CD4-positive, alpha-beta T cell treated with Interleukin-17A for 1 hour (primary cell): ENCODE measurements at regions not wholly inside any gene's neighbourhood (a gene's known extent, or its start where the extent isn't known, plus 50 kb on each side); places are given as distances from the start of the nearest gene placed in this dataset.
"Not testable (repeated sequence)": the region's sequence is repeated elsewhere in the genome, so short reads cannot be mapped to it uniquely, and the experiment has no call there.

Experiments
- DNase-seq: peaks from one replicate; pipeline ENCODE4 v3.0.0-alpha.2; 2020

DNA sequence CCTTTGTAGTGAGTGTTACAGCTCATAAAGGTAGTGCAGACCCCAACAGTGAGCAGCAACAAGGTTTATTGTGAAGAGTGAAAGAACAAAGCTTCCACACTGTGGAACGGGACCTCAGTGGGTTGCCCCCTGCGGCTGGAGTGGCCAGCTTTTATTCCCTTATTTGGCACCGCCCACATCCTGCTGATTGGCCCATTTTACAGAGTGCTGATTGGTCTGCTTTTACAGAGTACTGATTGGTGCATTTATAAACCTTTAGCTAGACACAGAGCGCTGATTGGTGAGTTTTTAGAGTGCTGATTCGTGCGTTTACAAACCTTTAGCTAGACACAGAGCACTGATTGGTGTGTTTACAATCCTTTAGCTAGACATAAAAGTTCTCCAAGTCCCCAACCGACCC lies 763.9 kb upstream of the TMEFF2 start:
- not testable (repeated sequence) for DNase-seq

DNA sequence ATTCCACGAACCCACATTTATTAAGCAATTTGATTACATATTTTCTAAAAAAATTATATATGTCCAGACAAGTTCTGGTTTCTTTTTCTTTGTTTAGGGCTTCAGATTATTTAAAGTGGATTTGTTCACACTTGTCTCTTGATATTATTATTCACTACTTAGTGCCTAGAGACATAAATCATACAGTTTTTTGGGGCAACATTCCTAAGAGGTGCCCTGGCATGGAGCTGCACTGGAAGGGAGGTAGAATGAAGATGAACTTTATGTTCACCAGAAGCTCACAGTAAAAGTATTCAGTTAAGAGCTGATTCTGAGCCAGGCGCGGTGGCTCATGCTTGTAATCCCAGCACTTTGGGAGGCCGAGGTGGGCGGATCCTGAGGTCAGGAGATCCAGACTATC lies 762.7 kb upstream of the TMEFF2 start:
- DNase-seq, result no peak

DNA sequence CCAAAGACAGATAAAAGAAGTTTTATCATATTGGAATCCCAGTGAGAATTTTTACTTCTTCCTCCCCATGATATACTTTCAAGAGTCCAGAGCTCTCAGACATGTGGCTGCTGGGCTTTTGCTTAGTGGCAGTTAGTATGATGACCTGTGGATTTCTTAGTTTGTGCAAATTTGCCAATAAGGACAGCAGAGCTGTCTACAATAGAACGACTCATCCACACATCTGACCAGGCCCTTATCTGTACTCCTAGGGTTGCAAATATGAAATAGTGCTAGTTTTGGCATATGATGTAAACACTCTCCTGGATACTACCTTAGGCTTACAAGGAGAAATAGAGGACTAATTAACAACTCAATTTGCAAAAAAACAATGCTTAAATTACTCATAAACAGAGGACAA lies 758.4 kb upstream of the TMEFF2 start:
- DNase-seq, result no peak

DNA sequence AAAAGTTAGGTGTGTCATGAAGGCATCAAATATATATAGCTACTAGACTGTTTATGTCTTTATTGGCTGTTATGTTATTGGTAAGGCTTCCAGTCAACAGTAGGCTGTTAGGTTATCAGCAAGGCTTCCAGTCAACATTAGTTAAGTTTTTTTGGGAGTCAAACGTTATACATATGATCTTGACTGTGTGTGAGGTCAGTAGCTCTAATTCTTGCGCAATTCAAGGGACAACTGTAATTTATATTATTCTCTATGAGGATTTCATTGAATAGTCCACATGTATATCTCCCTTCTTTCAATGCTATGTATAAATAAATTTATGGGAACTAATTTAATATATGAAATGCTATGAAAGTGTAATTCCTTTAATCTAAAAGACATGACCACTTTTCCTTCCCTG lies 757.5 kb upstream of the TMEFF2 start:
- no peak for DNase-seq

DNA sequence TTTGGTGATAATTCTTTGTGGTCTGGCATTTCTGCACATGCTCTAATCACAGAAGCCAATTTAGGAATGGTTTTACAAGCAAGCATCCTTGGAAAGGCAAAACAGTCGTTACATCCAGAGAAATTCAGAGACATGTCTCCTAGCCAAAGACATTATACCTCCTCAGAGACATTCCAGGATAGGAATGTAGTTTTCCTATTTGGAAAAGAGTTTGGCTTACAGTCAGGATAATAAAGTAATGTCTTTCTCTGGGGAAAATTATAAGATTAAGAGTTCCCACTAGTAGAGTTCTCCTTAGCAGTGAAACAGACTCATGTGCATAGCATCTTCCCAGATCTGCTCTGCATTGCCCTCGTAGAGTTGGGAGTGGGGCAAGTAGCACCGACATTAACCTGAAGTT lies 753.6 kb upstream of the TMEFF2 start:
- DNase-seq, result no peak

DNA sequence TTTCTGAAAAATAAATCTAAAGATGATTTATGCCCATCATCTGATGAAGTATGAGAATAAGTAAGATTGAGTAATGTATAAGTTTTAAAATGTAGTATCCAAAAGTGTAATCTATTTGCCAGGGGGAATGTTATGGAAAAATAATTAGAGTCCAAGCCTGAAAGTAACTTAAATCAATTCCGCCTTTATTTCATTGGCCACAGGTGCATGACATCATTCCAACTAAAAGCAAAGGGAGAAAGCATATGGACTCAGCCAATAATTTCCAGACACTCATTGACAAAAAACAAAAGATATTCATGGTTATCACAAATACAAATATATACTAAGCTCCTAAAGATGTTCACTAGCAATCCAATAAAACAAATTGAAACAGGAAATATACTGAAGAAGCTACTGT lies 752.6 kb upstream of the TMEFF2 start:
- no peak for DNase-seq

DNA sequence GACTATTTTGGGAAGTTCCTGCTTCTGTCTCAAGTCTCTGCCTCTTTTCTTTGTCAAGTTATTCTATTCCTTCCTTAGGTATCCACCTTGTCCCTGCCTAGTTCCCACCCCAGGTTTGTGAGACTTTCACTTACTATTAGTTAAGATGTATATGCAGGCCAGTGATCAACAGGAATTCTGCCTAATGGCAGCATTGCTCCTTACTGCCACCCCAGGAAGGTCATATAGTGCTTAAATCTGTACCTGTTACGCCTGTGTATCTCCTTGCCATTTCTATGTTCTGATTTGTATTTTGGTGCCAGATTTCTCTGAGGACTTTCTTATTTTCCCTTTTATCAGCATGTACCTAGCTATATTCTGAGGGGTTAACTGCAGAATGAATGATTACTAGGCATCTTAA lies 746.0 kb upstream of the TMEFF2 start:
- DNase-seq, result no peak

DNA sequence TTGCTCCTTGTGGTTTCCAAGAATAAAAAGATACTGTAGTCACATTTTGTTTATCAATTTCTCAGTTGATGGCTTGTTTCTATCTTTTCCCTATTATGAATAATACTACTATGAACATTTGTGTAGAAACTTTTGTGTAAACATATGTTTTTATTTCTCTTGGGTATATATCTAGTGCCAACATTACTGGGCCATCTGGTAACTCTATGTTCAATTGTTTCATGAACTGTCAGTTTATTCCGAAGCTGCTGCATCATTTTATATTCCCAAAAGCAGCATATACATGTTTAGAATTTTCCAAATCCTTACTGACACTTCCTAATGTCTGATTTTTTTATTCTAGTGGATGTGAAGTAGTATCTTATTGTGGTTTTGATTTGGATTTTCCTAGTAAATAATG lies 737.6 kb upstream of the TMEFF2 start:
- DNase-seq, result no peak

DNA sequence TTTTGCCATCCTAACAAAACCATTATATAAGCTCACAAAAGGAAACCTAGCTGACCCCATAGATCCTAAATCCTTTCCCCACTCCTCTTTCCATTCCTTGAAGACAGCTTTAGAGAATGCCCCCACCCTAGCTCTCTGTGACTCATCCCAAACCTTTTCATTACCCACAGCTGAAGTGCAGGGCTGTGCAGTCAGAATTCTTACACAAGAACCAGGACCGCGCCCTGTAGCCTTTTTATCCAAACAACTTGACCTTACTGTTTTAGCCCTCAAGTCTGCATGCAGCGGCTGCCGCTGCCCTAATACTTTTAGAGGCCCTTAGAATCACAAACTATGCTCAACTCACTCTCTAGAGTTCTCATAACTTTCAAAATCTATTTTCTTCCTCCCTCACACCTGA lies 726.9 kb upstream of the TMEFF2 start:
- DNase-seq, result not testable (repeated sequence)

DNA sequence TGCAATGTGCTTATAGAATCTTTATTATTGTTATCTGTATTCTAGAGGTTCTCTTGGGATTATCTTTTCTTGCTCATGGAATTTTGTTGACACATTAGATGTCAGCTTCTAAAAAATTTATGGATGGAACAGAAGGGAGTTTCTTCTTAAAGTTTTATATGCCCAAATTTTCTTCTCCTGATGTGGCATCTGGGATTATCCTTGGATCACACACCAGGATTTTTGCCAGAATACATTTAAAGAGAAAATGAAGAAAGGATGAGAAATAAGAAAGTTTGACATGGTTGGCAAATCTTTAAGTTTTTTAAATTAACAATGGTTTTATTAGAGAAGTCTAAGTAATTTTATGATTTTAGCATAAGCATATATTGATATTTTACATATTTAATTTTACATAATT lies 706.7 kb upstream of the TMEFF2 start:
- DNase-seq, result no peak

DNA sequence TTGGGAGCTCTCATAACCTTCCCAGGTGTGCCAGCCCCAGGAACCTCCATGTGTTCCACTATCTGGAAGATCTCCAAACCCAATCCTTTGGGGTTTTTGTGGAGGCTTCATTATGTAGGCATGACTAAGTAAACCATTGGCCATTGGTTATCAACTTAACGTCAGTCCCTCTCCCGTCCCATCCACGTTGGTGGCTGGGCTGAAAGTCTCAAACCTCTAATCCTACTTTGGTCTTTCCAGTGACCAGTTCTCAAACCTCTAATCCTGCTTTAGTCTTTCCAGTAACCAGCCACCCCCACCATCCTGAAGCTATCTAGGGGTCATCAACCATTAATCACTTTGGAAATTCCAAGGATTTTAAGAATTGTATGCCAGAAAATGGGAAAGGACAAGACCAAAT lies 704.7 kb upstream of the TMEFF2 start:
- DNase-seq, result no peak

DNA sequence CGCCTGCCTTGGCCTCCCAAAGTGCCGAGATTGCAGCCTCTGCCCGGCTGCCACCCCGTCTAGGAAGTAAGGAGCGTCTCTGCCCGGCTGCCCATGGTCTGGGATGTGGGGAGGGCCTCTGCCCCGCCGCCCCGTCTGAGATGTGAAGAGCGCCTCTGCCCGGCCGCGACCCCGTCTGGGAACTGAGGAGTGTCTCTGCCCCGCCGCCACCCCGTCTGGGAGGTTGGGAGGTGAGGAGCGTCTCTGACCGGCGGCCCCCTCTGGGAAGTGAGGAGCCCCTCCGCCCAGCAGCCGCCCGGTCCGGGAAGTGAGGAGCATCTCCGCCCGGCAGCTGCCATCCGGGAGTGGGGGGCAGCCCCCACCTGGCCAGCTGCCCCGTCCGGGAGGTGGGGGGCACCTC lies 699.2 kb upstream of the TMEFF2 start:
- not testable (repeated sequence) for DNase-seq

DNA sequence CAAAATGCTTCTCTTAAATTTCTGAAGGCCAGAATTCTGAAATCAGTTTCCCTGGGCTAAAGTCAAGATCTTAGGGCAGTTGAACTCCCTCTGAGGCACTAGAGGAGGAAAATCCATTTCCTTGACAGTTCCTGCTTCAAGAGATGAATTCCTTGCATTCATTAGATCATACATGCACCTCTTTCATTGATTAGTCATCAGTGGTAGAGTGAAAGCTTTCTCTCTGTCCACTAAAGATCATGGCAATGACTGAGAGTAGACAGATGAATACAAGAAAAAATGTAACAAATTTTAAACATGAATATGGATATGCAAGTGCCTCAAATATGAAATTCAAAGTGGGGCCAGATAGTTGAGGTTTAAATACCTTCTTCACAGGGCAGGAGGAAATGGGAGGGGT lies 693.4 kb upstream of the TMEFF2 start:
- no peak for DNase-seq

DNA sequence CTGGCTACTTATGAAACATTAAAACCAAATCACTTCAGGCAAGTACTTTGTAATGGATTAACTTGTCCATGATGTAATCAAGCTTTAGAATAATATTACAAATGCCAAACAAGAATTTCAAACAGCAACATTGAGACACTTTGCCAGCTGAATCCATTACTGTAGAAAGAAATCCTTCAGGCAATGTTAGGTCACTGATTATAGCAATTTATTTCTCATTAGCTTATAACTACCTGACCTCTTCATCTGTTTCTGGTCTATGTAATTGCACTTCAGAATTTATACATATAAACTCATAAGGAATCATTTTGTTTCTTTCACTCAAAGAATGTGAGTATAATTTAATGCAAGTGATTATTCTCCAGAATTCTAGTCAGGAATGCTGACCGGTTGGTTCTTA lies 692.6 kb upstream of the TMEFF2 start:
- DNase-seq, result no peak

DNA sequence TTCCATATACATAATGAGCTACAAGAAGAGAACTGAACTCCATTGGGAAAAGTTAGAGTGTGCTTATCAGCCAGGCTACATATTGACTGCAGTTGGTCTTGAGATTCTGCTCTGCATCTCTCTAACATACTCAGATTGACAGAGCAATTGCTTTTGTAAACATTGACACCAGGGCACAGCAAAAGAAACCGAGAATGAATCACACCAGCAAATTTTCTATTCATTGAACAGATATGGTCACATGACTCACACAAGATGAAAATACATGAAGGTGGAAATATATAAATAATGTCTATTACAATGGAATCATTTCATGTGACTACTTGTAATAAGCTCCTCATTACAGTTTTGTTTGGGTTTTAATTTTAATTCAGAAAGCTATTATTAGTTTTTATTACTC lies 691.9 kb upstream of the TMEFF2 start:
- no peak for DNase-seq

DNA sequence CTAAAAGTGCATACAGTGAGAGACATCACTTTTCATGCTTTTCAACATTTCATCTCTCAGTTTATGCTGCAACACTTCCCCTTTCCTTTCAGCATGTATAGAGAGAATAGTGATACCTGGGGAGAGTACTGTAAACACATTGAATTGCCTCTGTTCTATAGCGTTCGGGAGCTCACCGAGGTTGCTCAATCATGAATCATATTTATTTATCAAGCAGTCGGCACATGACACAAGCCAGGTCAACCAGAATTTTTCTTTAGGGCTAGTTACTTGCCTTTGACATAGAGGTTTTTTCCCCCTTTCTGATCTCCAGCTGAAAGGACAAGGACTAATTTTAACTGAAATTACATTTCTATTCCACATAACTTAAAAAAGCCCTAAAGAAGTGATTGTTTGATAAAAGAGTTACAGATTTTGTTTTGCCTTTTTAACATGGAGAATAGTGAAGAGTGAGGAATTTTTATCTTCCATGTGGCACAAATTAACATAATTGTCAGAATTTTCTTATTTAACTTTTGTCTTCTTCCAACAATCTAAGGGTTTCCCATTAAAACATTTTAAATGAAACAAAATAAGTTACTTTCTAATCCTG lies 690.9 kb upstream of the TMEFF2 start:
- DNase-seq, result no peak

DNA sequence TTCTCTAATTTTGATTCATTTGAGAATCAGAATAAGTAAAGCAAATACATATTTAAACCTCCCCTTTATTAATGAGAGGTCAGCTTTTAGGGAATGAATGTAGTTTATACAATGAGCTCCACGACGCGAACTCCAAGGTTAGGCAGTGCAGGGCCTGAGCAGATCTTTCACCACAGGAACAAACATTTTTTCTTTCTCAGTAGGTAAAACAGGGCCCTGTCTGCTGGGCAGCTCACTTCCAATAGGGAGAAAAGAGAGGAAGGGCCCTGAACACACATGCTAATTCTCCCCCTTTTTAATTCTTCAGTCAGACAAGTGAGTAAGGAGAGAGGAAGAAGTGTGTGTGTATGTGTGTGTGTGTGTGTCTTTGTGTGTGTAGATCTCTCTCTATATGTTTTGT lies 682.4 kb upstream of the TMEFF2 start:
- DNase-seq, result no peak

DNA sequence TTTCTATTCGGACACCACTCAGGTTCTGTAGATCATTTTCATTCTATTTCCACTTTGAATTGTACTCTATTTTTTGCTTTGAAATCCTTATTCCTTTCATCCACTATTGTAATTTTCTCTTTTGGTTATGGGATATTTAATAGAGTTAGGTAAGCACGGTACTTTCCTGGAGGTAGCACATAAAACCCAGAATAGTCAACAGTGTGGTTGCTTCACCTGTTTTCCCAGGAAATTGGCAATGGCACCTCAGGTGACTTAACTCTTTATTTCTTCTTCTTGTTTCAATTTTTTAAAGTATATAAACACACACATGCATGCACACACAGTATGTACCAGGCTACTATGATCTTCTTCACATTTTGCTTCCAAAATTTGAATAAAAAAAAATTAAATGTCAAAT lies 682.0 kb upstream of the TMEFF2 start:
- DNase-seq, result no peak

DNA sequence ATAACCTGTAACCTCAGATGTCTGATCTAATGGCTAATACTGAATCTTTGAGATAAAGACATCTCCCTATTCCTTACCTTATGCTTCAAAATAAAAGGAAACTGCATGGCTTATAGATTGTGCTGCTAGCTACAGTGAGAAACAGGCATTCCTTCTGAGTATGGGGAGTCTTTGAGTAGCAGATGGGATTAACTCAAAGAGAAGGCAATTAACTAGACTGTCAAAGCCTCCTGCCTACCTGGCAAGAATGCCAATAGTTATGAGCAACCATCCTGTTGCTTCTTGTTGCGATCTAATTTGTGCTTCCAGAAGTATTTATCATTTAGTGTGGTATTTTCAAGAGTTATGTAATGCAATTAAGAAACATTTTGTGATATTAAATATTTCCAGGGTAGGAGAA lies 660.0 kb upstream of the TMEFF2 start:
- no peak for DNase-seq

DNA sequence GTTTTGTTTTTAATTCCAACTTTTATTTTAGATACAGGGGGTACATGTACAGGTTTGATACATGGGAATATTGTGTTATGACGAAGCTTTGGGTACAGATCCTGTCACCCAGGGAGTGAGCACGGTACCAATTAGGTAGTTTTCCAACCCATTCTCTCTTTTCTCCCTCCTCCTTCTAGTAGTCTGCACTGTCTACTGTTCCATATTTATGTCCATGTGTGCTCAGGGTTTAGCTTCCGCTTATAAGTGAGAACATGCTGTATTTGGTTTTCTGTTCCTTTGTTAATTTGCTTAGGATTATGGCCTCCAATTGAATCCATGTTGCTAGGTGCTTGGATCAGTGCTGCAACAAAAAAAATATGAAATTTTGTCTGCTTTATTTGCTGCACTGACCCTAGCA lies 659.3 kb upstream of the TMEFF2 start:
- DNase-seq, result no peak

DNA sequence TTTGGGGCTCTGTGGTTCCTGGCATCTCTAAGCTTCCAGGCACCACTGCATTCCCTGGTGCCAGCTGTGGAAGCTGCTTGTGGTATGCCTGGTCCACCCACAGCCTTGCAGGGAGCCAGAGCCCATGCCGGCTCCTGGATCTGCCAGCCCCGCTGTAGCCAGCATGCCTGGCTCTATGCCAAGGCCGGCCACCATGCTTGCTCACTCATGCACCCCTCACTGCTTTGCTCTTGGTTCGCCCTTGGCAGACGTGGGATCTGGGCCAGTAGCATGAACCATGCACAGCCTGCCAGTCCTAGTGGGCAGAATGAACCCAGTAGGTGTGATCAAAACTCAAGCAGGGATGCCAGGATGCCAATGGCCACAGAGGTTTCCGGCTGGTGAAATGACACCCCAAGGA lies 634.2 kb upstream of the TMEFF2 start:
- no peak for DNase-seq

DNA sequence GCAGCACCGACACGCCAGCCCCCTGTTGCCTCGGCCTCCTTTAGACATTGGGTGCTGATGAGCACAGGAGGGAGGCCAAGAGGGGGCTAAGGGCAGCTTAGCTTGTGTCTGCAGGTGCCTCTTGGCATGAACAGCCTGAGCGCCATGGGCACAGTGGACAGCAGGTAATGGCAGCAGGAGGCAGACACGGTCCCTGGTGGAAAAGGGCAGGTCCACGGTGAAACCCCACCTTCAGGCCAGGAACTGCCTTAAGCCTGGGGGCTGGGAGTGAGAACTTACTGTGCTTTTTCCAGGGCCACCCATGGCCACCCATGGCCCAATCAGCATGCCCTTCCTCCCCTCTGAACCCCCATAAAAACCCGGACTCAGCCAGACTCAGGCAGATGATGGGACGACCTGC lies 633.4 kb upstream of the TMEFF2 start:
- no peak for DNase-seq

DNA sequence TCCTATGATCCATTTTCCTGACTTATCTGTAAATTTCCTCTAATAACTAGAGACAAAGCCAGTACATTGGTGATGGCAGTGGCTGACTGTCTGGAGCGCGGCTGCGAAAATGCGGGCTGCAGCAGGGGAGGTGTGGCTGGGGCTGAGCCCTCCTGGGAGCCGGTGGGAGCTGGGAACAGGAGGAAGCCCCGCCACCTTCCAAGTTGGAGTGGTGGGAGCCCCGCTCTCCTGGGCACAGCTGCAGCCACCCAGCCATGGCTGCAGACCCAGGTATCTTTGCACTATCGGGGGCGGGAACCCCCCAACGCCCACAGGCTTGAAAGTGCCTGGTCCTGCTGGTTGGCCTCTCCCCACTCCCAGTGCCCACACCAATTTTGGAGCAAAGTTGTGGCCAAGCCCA lies 633.0 kb upstream of the TMEFF2 start:
- no peak for DNase-seq

DNA sequence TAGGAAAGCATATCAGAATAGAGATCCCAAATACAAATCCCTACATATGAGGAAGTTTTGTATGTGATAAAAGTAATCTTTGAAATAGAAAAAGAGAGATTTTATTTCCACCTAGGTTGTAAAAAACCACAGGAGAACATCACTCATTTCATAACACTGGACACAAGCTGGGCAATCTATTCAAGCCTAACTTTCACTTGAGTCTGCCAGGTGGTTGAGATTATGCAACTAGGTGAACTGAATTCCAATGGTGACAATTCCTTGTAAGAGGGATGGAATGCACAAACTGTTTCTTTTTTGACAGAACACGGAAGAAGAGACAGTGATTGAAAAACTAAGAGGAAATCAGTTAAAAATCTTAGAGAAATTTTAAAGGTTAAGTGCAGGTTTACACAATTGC lies 619.6 kb upstream of the TMEFF2 start:
- DNase-seq, result no peak

DNA sequence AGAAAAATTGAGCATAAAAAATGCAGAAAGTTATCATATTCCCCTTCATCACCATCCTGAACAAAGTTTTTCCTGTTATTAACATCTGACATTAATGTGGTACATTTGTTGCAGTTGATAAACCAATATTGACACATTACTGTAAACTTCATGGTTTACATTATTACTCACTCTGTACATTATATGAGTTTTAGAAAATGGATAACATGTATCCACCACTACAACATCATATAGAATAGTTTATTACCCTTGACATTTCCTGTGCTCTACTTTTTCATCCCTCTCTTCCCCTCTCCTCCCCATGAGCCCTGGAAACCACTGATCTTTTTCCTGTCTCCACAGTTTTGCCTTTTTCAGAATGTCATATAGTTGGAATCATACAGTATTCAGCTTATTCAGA lies 618.6 kb upstream of the TMEFF2 start:
- DNase-seq, result no peak

DNA sequence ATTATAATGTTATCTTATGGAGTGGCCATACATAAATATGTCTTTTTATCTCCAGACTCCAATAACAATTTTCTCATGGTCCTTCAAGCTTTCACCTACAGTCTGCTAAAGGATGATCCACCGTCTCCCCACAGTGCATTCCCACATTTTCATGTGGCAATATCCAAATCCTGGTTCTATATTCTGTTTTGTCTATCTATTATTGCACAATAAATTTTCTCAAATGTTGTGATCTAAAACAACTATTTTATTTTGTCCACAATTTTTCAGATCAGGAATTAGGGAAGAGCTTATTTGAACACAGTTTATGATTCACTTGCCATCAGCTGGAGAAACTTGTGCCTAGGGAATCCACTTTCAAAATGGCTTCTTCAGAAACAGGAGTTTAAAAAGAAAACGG lies 614.4 kb upstream of the TMEFF2 start:
- no peak for DNase-seq
